ENCODE measurements at regions not wholly inside any gene's neighbourhood (a gene's known extent, or its start where the extent isn't known, plus 50 kb on each side); places are given as distances from the start of the nearest gene placed in this dataset.

DNA sequence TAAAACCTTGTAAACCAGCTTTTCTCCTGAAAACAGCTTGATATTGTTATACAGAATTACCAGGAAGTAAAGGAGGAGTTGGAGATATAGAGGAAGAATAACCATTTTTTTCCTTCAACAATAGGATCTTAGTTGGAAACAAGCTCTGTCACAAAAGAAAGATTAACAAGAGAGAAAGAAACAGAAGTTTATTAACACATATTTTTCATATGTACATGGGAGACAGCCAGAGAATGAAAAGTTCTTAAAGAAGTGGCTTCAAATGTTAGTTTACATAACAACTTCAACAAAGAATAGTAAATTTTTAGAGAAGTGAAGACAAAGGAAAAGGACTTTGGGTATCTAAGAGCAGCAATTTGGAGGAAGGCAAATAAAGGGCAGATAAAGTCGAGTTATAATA, 94.9 kb upstream of the ANKRD50 start:
- no peak for TF ChIP-seq POLR2A (IDR thresholded peaks at IDR 0.05)
- TF ChIP-seq CTCF (IDR thresholded peaks at IDR 0.05), result no peak

Data from adrenal gland (tissue), 5 donors.